DOHH2 (cell line): ENCODE measurements at regions not wholly inside any gene's neighbourhood (a gene's known extent, or its start where the extent isn't known, plus 50 kb on each side); places are given as distances from the start of the nearest gene placed in this dataset.

Experiments used
- CTCF ChIP-seq: fragments of 200-600 bp; sonication (generic); IDR thresholded peaks from one replicate; pipeline ENCODE4 v1.5.1; 2014; ENCODE audit warnings: antibody characterized with exemption, mild to moderate bottlenecking, low read depth, low read length; ENCODE audit not compliant: poor library complexity, severe bottlenecking
- EZH2phosphoT487 ChIP-seq: fragments of 200-600 bp; sonication (generic); IDR thresholded peaks from 2 replicates; pipeline ENCODE4 v1.6.1; 2017; ENCODE audit warnings: borderline replicate concordance, mild to moderate bottlenecking, antibody characterized with exemption, low read length, moderate library complexity, mixed read lengths

GRCh38 chr4:38235354-38235753 lies 275.2 kb downstream of the PTTG2 start:
- TF ChIP-seq CTCF (no peak), EZH2phosphoT487 (no peak)
